ENCODE measurements at regions not wholly inside any gene's neighbourhood (a gene's known extent, or its start where the extent isn't known, plus 50 kb on each side); places are given as distances from the start of the nearest gene placed in this dataset.

DNA sequence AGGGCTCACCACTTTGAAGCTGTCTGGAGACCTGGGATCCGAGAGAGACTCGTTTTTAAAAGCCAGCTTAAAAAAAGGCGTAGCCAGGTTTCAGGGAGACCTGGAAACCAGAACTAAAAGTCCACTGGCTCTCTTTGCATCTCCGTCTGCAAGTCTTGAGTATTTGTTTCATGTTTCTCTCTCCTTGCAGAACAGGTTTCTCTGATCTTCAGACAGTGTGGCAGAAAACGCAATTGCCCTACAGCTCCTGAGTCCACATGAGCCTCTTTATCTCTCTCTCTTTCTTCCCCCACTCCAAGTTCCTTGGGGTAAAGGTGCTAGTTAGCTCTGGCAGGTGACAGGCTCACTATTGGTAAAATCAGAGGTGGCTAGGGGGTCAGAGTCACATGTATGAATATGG, 67.0 kb upstream of the AMPD3 start:
- no peak for DNase-seq (ENCODE audit: extremely low spot score)
- no peak for TF ChIP-seq FOXA1 (IDR thresholded peaks at IDR 0.05)
- no peak for TF ChIP-seq PKNOX1 (IDR thresholded peaks at IDR 0.05)
- no peak for TF ChIP-seq ZNF384 (IDR thresholded peaks at IDR 0.05)
- no peak for TF ChIP-seq ARNT (IDR thresholded peaks at IDR 0.05)
- TF ChIP-seq NFRKB (IDR thresholded peaks at IDR 0.05) = no peak
- TF ChIP-seq ELF4 (IDR thresholded peaks at IDR 0.05) = no peak
- TF ChIP-seq TARDBP (IDR thresholded peaks at IDR 0.05) = no peak
- no peak for TF ChIP-seq BHLHE40 (IDR thresholded peaks at IDR 0.05; ENCODE audit: borderline replicate concordance)
- no peak for TF ChIP-seq HDGF (IDR thresholded peaks at IDR 0.05; ENCODE audit: borderline replicate concordance)
- no peak for TF ChIP-seq FOXM1 (IDR thresholded peaks at IDR 0.05; ENCODE audit: borderline replicate concordance)
- TF ChIP-seq SP1 (IDR thresholded peaks at IDR 0.05) = no peak
- no peak for TF ChIP-seq FOXK2 (IDR thresholded peaks at IDR 0.05)
- TF ChIP-seq LEF1 (IDR thresholded peaks at IDR 0.05; ENCODE audit: borderline replicate concordance) = no peak
- no peak for TF ChIP-seq L3MBTL2 (conservative IDR thresholded peaks at IDR 0.05)
- no peak for TF ChIP-seq SUZ12 (IDR thresholded peaks at IDR 0.05)
- TF ChIP-seq CTBP1 (IDR thresholded peaks at IDR 0.05; ENCODE audit: borderline replicate concordance) = no peak
- ChIA-PET POLR2A (interaction anchor here (1.2 kb wide), 1 partner anchor 152 kb away, joined by 3 read pairs; no protein-coding TSS in a partner anchor), CTCF (no interaction called here)

DNA sequence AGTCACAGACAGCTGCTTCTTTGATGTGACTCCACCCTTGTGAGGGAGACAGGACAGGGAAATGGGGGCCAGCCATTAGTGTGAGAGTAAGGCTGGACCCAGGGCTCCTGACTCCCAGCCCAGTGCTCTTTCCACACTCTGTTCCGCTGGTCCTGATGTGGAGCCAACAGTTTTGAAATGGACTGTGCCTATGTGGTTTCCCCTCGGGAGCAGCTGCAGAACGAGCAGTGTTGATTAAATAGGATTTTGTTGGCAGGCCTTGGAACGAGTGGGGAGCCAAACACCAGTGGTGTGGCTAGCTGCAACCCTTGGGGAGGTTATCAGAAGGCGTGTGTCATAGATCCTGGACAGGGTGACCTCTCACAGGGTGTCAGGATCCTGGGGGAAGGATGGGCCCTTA, 66.5 kb upstream of the AMPD3 start:
- POLR2A ChIA-PET = interaction anchor here (1.2 kb wide), 1 partner anchor 152 kb away, joined by 3 read pairs; no protein-coding TSS in a partner anchor
- CTCF ChIA-PET = no interaction called here
- TF ChIP-seq SUZ12 (IDR thresholded peaks at IDR 0.05) = no peak
- no peak for TF ChIP-seq FOXM1 (IDR thresholded peaks at IDR 0.05; ENCODE audit: borderline replicate concordance)
- no peak for TF ChIP-seq SP1 (IDR thresholded peaks at IDR 0.05)
- no peak for TF ChIP-seq ARNT (IDR thresholded peaks at IDR 0.05)
- no peak for TF ChIP-seq HDGF (IDR thresholded peaks at IDR 0.05; ENCODE audit: borderline replicate concordance)
- no peak for TF ChIP-seq NFRKB (IDR thresholded peaks at IDR 0.05)
- no peak for TF ChIP-seq FOXA1 (IDR thresholded peaks at IDR 0.05)
- TF ChIP-seq LEF1 (IDR thresholded peaks at IDR 0.05; ENCODE audit: borderline replicate concordance) = no peak
- no peak for TF ChIP-seq CTBP1 (IDR thresholded peaks at IDR 0.05; ENCODE audit: borderline replicate concordance)
- TF ChIP-seq TARDBP (IDR thresholded peaks at IDR 0.05) = no peak
- TF ChIP-seq FOXK2 (IDR thresholded peaks at IDR 0.05) = no peak
- TF ChIP-seq L3MBTL2 (conservative IDR thresholded peaks at IDR 0.05) = no peak
- no peak for TF ChIP-seq ZNF384 (IDR thresholded peaks at IDR 0.05)
- no peak for DNase-seq (ENCODE audit: extremely low spot score)

DNA sequence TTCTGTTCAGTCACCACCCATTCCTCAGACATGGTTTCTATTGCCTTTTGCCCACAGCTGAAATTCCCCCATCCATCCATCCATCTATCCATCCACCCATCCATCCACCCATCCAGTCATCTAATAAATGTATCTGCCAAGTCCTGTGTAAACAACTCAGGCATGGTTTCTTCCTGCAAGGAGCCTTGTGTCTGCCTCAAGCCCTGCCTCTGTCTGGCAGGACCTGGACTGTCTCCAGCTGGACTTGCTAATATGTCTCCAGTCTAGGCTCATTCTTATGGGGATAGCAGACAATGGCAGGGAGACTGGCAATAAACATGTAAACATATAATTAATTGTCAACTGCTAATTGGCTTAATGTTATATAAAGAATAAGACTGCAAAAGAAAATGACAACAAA, 64.7 kb upstream of the AMPD3 start:
- no peak for TF ChIP-seq ELF4 (IDR thresholded peaks at IDR 0.05)
- no peak for DNase-seq (ENCODE audit: extremely low spot score)

DNA sequence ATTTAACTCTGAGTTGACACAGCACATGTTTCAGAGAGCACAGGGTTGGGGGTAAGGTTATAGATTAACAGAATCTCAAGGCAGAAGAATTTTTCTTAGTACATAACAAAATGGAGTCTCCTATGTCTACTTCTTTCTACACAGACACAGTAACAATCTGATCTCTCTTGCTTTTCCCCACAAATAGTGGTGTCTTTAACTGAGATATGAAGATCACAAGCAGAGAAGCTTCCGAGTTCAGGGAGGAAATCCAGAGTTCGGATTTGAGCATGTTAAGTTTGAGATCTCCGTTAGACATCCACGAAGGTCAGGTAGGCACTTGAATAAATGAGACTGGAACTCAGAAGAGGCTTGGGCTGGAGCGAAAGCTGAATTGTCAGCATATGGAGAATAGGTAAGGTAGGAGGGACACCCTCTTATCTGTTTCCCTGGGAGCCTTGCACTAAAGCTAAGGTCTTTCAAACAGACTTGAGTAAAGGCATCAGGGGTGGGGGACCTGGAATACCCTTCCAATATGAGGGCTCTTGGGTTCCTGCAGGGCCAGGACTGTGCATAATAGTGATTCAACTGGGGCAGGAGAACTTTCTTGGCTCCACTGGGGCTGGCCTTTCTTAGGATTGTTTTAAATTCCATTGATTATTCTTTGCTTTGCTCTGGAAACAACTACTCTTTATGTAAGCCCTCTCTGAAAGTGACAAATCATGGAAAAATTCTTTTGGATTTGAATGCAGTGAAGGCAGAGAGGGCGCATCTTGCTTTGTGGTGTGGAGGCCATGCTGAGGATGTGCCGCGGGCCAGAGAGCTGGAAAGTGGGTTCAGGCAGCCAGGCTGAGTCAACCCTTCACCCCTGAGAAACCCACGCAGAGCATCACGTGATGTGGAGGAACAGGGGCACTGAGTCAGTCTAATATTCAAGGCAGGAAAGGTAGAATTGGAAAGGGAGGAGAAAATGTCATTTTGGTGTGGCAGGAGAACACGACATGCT, 62.7 kb upstream of the AMPD3 start:
- TF ChIP-seq SUZ12 (IDR thresholded peaks at IDR 0.05) (no peak), PKNOX1 (IDR thresholded peaks at IDR 0.05) (no peak), FOXM1 (IDR thresholded peaks at IDR 0.05; ENCODE audit: borderline replicate concordance) (no peak), CTBP1 (IDR thresholded peaks at IDR 0.05; ENCODE audit: borderline replicate concordance) (no peak), NFRKB (IDR thresholded peaks at IDR 0.05) (no peak)
- no peak for DNase-seq (ENCODE audit: extremely low spot score)
- POLR2A ChIA-PET = interaction anchor here (1.3 kb wide), 1 partner anchor 9 kb away, joined by 3 read pairs; no protein-coding TSS in a partner anchor
- CTCF ChIA-PET = no interaction called here

More for the DNA sequence above, 64.7 kb upstream of the AMPD3 start:
- ChIA-PET CTCF (no interaction called here), POLR2A (no interaction called here)

DNA sequence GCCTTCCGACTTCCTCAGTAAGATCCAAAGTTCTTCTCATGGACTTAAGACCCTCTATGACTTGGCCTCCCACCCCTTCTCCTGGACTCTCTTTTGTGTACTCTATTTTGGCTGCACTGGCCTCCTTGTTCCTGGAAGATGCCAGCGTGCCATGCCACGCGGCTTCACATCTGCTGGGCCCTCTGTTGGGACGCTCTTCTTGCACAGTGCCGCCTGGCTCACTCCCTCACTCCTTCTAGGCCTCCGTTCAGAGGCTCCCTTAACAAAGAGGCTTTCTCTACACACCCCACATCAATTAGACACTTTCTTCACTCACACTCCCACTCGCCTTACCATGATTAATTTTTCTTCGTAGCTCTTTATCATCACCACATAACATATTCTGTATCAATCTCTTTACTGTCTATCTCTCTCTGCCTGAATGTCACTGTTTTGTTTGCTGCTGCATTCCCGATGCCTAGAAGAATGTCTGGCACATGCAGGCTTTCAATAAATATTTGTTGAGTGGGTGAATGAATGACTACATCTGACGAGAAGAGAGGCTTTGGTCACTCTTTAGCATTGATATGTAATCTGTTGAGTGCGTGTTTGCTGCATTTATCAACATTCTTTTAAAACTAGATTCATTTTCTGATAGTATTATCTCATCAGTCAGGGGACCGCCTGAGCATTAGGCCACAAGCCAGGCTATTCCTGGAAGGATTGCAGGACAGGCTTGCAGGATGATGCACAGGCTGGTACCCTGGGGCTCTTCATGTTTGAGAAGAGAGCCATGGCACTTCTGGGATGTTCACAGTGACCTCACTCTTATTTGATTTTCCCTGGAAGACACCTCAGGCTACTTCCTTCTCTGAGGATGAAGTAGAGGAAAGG, 60.6 kb upstream of the AMPD3 start:
- DNase-seq (ENCODE audit: extremely low spot score) = no peak
- POLR2A ChIA-PET = no interaction called here
- CTCF ChIA-PET = no interaction called here
- TF ChIP-seq CTBP1 (IDR thresholded peaks at IDR 0.05; ENCODE audit: borderline replicate concordance) (no peak), L3MBTL2 (conservative IDR thresholded peaks at IDR 0.05) (no peak), TARDBP (IDR thresholded peaks at IDR 0.05) (no peak), NFRKB (IDR thresholded peaks at IDR 0.05) (no peak), FOXM1 (IDR thresholded peaks at IDR 0.05; ENCODE audit: borderline replicate concordance) (no peak), SP1 (IDR thresholded peaks at IDR 0.05) (no peak), ARNT (IDR thresholded peaks at IDR 0.05) (no peak)

DNA sequence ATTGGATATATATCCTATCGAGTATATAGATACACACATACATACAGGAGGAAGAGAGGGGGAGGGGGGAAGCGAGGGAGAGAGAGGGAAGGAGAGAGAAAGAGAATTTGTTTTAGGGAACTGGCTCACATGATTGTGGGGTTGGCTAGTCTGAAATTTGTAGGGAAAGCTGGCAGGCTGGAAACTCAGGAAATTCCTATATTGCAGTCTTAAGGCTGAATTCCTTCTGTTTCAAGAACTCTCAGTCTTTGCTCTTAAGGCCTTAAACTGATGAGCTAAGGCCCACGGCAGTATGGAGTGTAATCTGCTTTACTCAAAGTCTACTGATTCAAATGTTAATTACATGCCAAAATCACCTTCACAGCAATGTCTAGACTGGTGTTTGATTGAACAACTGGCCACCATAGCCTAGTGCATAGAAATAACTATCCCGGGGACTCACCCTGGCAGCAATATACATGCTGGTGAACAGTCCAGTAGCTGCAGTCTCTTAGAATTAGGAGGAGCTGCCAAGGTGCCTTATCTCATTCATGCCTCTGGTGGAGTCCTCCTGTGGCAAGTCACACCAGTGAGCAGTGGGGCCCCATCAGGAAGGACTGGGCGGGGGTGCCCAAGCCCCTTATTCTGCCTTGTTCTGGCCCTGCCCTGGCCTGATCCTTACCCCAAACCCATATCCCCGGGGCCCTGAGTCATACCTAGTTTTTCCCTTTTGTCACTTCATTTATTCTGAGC, 59.7 kb upstream of the AMPD3 start:
- ChIA-PET CTCF (no interaction called here), POLR2A (no interaction called here)
- TF ChIP-seq FOXA1 (IDR thresholded peaks at IDR 0.05) (no peak), HDGF (IDR thresholded peaks at IDR 0.05; ENCODE audit: borderline replicate concordance) (no peak), BHLHE40 (IDR thresholded peaks at IDR 0.05; ENCODE audit: borderline replicate concordance) (no peak), ARNT (IDR thresholded peaks at IDR 0.05) (no peak), ZNF384 (IDR thresholded peaks at IDR 0.05) (no peak), L3MBTL2 (conservative IDR thresholded peaks at IDR 0.05) (no peak), PKNOX1 (IDR thresholded peaks at IDR 0.05) (no peak), SP1 (IDR thresholded peaks at IDR 0.05) (no peak)
- DNase-seq (ENCODE audit: extremely low spot score) = no peak

Data from HEK293T (cell line).